GM12874 (cell line): ENCODE measurements at regions not wholly inside any gene's neighbourhood (a gene's known extent, or its start where the extent isn't known, plus 50 kb on each side); places are given as distances from the start of the nearest gene placed in this dataset.

Experiments used
- TF ChIP-seq, protein P1 (sequence below): IDR thresholded peaks from 2 replicates; pipeline ENCODE4 v1.5.1; 2011; ENCODE audit warnings: low read depth, mild to moderate bottlenecking, control low read depth, low read length, moderate library complexity; ENCODE audit not compliant: insufficient read depth

DNA sequence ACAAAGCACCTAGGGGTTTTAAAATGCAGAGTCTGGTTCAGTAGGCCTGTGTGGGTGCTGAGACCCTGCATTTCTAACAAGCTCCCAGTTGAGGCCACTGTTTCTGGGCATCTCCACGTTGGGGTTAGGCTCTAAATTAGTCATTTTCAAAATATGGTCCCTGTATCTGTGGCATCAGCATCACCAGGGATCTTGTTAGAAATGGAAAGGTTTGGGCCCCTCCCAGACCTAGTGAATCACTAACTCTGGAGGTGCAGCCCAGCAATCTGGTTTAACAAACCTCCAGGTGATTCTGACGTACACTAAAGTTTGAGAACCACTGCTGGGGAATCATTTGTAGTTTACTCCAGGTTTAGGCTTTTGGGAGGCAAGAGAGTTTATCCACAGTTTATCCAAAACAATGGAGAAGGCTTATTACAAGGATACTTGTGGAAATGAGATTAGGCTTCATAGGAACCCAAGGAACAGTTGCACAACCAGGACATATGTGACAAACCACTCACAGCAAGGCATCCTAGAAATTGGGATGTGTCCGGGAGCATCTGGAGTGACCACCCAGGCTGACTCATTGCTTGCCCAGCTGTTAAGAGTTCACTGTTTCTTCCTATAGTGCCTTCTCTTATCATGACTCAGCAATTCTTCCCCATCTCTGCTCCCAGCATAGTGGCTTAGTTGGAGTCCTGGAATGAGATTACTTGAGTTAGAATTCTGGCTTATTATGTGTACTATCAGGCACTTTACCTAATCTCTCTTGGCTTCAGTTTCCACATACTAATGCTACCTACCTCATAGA is 71.6 kb upstream of the STXBP6 start:
- TF ChIP-seq, protein P1, sequence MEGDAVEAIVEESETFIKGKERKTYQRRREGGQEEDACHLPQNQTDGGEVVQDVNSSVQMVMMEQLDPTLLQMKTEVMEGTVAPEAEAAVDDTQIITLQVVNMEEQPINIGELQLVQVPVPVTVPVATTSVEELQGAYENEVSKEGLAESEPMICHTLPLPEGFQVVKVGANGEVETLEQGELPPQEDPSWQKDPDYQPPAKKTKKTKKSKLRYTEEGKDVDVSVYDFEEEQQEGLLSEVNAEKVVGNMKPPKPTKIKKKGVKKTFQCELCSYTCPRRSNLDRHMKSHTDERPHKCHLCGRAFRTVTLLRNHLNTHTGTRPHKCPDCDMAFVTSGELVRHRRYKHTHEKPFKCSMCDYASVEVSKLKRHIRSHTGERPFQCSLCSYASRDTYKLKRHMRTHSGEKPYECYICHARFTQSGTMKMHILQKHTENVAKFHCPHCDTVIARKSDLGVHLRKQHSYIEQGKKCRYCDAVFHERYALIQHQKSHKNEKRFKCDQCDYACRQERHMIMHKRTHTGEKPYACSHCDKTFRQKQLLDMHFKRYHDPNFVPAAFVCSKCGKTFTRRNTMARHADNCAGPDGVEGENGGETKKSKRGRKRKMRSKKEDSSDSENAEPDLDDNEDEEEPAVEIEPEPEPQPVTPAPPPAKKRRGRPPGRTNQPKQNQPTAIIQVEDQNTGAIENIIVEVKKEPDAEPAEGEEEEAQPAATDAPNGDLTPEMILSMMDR = no peak

DNA sequence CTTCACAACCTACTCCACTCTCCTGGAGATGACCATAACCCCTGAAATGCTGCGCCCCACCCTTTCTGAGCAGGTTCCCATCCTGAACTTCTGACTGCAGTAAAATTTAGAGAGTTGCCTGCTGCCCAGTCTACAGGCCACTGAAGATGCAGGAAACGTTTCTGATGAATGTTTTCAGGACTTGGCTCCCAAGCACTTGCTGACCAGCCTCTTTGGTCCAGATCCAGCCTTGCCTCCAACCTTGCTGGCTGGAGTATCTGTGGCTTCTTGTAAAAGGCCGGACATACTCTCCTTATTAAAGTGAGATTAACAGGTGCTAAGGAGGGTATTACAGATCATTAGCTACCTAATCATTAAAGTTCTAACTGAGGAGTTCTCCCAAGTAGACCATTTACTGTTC is 70.3 kb upstream of the STXBP6 start:
- TF ChIP-seq, protein P1 = no peak

DNA sequence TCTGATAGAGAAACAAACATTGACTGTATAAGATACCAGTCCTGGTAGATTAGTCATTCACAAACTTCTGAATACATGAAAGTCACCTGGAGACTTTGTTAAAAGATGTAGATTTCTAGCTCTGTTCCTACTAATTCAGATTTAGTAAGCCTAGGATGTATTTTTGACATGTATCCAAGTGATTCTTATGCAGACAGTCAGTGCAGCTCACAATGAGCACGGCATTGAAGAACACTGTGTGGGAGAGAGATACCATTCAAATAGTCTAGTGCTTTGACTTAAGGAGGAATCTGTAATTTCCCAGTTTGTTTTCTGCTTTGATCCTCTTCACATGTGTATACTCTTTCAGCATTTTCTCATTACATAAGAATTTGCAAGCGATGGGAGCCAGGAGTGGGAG is 68.7 kb upstream of the STXBP6 start:
- TF ChIP-seq, protein P1 = no peak

DNA sequence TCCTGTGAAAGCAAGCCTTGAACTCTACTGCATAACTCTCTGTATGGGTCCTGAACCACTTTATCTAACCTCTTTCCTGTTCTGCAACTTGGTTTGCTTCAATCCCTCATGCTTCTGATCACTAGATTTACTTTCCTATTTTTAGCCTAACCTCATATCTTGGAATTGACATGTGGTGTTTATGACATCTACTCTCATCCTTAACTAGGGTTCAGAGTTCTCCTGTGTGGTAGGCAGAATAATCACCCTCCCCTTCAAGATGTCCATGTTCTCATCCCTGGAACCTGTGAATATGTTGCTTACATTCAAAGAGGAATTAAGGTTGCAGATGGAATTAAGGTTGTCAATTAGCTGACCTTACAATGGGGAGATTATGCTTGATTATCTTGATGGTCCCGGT is 67.4 kb upstream of the STXBP6 start:
- TF ChIP-seq, protein P1 = no peak

DNA sequence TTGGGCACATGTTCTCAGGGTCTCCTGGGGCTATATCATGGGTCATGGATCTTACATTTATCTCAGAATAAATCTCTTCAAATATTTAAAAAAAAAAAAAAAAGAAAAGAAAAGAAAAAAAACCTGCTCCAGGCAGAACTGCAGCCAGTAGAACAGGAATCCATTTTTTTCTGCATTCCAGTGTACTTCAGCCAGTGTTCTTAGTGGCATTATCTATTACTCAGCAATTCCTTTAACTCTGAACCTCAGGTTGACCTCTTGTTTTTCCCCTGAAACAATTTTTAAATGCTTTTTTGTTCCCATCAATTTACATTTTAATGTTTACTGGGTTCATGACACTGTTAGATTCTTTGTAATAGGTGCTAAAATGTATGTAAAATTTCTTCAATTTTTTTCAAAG is 66.7 kb upstream of the STXBP6 start:
- TF ChIP-seq, protein P1 = no peak

DNA sequence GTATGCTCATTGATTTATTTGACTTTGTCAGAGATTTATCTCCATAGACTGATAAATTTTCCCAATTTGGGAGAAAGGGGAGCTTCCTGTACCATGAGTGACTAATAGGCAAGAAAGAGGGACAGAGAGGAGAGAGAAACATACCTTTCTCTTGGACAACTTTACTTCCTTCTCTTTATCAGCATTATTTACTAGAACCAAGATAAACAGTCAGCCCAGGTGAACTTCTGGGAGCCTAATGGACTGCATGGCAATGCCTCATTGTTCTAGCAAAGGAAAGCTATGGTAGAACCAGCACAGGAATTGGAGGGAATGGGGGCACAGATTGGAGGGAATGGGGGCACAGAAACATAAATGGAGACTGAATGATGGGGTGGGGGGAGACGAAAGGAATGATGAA is 63.4 kb upstream of the STXBP6 start:
- TF ChIP-seq, protein P1 = no peak

DNA sequence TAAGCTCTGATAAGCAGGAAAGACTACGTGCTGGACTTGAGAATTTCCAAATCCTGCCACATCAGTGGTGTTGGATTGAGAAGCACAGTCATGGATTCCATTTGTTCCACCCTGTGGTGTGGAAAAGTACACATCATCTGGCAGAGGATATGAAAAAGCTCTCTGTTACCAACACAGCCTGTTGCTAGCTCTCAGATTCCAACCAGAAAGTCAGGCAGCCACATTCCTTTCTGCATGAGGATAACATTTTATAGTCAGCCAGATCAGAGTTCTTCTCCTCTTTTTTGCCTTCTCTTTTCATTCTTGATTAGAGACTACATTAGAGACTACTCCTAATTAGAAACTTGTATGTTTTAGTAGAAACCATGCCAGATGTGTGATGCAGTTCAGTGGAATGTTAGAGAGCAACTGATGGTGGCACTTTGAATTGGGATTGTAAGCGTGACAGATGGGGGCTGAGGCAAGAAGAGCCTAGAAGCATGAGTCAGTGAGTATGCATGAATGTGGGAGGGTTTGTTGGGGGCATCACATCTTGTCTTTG is 61.2 kb upstream of the STXBP6 start:
- TF ChIP-seq, protein P1 = no peak
